HG03175 (cell line): ENCODE measurements at regions not wholly inside any gene's neighbourhood (a gene's known extent, or its start where the extent isn't known, plus 50 kb on each side); places are given as distances from the start of the nearest gene placed in this dataset.

Experiments used
- ATAC-seq: cut with Tn5 transposase; IDR thresholded peaks from one replicate; pipeline ENCODE4 v1.9.1; 2021; ENCODE audit warnings: mild to moderate bottlenecking, moderate library complexity; ENCODE audit not compliant: unreplicated experiment

DNA sequence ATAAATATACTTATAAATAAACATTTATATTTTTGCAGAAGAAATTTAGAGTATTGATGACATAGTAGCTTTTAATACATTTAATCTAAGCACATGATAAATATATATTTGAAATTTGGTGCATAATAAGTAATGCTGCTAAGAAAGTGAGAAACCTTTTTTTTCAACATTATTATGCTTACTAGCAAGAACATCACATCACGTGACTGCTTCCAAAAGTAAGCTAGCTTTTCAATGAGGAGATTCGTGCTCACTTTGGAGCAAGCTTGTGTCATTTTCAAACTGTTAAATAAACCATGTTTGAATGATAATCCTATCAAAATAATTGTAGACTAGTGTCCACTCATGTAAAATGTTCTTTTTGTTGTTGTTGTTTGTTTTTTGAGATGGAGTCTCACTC, 109.0 kb upstream of the SLC4A7 start:
- ATAC-seq, result no peak

DNA sequence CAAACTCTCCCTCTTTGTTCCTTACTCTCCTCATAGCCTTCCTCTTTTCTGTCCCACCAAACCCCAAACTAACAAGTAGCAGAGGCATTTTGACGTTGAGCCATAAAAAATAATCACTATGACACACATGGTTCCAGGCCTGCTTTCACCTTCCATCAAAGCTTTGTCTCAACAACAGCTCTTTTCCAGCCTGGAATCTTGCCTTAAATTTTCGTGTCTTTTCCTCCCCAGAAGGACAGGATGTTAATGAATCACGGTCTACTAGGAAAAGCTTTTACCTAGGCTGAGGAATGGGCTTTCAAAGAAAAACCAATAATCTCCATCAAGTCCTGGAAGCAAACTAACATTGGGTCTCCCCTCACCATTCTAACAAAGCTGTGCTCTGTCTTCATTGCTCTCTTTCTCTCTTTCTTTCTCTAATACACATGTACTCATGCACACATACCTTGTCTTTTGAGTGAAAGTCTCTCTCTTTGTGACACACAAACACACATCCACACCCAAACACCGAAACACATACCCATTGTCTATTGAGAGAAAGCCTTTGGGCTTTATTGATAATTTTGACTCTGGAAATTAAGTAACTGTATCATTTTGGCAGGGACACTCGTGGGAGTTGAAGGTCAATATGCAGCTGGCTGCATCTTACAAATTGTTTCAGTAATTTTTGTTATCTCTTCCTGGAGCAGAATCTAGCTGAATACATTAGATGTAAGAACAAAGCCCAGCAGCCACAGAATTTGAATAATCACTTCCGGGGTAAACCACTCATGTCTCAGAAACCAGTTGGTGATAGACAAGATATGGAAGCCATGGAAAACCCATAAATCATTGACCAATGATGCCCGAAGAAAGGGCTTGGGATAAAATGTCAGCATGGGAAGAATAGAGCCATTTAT, 107.4 kb upstream of the SLC4A7 start:
- ATAC-seq, result peak; percentile 60

DNA sequence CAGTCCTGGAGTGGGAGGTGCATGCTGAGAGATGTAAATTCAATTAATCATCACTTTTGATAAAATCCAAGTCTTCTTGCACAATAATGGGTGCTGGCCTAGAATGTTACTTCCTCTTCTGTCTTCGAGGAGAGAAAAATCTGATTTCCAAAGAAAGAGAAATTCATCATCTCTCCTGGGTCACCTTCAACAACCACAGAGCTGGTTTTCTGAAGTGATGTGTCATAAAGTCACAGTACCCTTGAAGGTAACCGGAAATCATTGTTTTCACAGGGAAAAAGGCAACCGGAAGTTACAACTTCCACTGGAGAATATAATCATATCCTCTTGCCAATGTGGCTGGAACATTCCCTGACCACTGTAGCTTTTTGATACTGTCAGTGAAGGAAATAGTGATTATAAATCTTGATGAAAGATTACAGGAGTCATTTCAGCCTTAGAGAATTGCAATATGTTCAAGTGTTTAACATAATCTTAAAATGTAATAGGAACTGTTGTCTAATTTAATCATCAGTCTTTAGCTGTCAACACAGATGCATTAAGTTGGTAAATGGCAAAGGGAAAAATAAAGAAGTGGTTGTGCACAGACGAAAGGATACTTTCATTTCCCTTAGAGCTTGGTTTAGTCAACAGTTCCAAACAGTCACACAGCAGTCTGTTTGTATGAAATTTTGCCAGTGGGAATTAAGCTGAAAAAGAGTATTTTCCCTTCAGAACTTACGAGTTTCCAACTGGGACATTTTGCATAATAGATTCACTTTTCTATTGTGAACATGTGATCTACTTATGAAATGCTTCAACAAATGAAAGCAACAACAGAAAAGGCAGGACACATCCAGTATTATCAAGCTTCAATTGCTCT, 106.5 kb upstream of the SLC4A7 start:
- no peak for ATAC-seq

DNA sequence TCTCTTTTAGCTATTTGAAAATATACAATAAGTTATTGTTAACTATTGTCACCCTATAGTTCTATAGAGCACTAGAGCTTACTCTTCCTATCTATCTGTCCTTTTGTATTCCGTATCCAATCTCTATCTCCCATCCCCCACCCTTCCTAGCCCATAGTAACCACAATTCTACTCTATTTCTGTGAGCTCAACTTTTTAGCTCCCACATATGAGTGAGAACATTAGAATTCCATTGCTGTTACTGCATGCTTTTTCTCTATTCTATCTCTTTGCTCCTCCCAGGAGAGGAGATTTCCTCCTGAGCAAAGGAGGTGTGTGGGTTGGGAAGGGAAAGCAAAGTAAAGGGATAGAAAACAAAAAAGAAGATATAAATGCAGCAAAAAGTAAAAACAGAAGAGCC, 105.6 kb upstream of the SLC4A7 start:
- ATAC-seq, result no peak

GRCh38 chr3:27585429-27585828, 101.2 kb upstream of the SLC4A7 start:
- ATAC-seq, result no peak

DNA sequence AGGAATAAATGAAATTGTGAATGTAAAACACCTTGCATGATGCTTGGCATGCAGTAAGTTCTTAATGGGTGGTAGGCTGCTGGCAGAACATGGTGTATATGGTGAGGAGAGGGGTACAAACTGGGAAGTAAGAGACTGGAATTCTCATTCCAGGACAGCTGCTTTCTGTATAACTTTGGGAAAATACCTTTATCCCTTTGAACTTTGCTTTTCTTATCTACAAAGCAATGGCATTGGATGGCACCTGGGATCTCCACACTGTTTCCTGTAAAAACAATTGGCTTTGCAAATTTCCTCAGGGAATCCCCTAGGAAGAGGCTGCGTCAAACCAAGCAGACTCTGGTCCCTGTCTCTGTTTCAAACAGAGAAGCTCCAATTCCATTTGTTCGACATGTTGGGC, 100.7 kb upstream of the SLC4A7 start:
- no peak for ATAC-seq

GRCh38 chr3:27581852-27582251, 97.7 kb upstream of the SLC4A7 start:
- ATAC-seq, result no peak

DNA sequence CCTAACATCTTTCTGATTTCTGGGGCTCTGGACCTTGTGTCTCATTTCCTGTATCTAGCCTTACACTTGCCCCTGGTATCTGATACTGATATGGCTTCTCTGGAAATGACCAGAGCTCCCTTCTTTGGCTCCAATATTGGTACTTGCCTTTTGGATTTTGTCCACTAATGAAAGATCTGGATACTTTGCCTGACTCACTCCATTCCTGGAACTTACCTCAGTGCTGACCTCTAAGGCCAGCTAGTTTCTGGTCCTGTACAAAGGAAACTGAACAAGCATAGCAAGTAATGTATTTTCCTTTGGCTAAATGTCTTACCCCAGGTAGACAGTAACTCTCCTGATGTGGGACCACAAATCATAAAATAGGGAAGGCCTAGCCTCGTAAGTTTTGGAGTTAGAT, 93.8 kb upstream of the SLC4A7 start:
- ATAC-seq, result no peak

- ATAC-seq, result no peak
Measured at GRCh38 chr3:27577504-27577903, 93.3 kb upstream of the SLC4A7 start.

DNA sequence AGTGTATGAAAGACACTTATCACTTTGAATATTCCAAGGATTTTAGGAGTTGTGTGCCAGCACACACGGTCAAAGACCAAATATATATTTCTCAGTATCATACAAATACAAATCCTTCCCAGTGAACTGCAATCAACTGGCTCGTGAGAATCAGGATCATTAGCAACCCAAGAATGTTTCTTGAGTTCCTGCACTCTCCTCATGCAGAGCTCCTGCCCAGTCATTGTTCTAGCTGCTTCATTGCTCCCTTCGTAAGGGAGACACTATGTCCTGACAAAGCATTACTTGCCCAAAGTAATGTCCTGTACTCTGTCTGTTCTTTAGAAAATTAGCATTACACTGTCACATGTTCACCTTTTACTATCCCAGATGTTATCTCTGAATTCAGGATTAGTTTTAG, 92.0 kb upstream of the SLC4A7 start:
- ATAC-seq, result no peak

DNA sequence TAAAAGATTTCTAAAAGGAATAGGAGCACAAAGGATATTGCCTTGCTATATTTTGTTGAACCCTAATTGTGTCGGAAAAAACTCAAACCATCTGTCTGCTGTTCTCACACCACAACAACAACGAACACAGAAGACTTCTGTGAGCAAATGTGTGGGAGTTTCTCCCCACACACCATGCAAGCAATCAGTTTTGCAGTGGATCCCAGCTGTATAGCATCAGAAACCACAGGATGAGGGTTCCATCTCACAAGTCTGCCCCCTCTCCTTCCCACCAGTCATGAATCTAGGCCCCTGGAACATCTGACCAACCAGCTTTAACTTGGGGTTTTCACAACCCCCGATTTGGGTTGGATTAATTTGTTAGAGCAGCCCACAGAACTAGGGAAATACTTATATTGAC, 91.3 kb upstream of the SLC4A7 start:
- ATAC-seq, result no peak

- no peak for ATAC-seq
Measured at GRCh38 chr3:27574438-27574795, 90.2 kb upstream of the SLC4A7 start.

DNA sequence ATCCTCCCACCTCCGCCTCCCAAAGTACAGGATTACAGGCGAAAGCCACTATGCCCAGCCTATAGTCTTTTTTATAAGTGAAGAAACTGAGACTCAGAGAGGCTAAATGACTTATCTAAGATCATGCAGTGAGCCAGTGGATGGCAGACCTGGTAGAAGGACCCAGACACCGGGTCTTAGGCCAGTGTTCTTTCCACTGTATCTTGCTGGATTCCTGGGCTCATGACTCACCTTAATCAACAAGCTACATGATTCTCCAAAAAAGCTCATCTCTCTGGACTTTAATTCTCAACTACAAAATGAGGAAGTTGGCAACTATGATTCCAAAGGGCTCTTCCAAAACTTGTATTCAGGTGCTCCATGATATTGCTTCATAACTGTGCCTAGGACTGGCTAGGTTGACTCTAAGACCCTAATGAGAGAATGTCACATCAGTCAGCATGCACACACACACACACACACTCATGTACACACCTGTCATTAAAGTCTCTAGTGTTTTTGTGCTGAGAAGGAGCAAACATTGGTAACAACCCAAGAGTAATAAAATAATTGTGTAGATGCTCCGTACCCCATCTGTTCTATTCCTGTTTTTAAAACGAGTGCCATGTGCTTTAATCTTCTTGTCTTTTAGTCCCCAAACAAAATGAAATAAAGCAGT, 89.7 kb upstream of the SLC4A7 start:
- no peak for ATAC-seq

DNA sequence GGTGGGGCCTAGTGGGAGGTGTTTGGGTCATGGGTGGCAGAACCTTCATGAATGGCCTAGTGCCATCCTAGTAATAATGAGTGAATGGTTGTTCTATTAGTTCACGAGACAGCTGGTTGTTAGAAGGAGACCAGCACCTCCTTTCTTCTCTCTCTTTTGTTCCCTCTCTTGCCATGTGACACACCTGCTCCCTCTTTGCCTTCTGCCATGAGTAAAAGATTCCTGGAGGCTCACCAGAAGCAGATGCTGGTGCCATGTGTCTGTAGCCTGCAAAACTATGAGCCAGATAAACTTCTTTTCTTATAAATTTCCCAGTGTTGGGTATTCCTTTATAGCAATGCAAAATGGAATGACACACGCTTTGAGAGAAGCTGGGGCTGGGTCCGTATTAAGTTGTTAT, 89.0 kb upstream of the SLC4A7 start:
- no peak for ATAC-seq

- no peak for ATAC-seq
Measured at GRCh38 chr3:27571345-27571744, 87.2 kb upstream of the SLC4A7 start.

DNA sequence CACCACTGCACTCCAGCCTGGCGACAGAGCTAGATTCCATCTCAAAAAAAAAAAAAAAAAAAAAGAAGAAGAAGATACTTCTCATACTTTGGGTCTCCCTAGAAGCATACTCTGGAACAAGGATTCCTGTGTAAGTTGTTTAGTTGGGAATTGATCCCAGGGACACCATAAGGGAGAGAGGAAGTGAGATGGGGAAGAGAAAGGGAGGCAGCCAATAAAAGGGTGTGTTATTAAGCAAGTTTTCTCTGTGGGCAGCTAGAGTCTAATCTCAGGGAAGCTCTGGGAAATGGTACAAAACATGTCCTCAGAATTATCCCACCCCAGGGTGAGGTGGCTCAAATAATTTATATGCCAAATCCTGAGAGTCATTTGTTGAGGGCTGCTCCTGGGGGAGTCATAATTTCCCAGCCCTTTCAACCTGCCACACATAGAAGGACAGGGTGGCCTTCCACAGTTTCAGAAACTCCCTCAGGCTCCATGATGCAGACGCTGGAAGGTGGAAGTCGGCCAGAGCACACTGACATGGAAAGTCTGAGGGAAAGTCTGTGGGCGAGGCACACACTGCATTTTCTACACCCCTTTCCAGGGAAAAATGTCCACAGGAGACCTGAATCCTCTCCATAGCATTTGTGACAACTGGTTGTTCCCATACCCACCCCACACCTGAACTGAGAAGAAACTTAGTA, 86.4 kb upstream of the SLC4A7 start:
- ATAC-seq, result no peak

- no peak for ATAC-seq
Measured at GRCh38 chr3:27568393-27568792, 84.2 kb upstream of the SLC4A7 start.

GRCh38 chr3:27567251-27567650, 83.1 kb upstream of the SLC4A7 start:
- no peak for ATAC-seq

GRCh38 chr3:27565201-27565852, 81.1 kb upstream of the SLC4A7 start:
- ATAC-seq, result no peak

DNA sequence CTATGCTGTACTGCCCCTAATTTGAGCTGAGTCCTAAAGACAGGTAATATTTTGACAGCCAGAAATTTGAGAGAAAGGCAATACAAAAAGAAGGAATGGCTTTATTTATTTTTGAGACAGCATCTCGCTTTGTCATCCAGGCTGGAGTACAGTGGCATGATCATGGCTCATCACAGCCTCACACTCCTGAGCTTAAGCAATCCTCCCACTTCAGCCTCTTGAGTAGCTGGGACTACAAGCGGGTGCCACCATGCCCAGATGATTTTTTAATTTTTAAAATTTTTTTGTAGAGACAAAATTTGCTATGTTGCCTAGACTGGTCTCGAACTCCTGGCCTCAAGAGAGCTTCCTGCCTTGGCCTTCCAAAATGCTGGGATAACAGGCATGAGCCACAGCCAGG, 77.4 kb upstream of the SLC4A7 start:
- ATAC-seq, result no peak
